ES-I3 (cell line): ENCODE measurements at regions not wholly inside any gene's neighbourhood (a gene's known extent, or its start where the extent isn't known, plus 50 kb on each side); places are given as distances from the start of the nearest gene placed in this dataset.

Experiments used
- H3K36me3 ChIP-seq: 2 replicates; pipeline ENCODE4 v1.6.1; 2013; ENCODE audit warnings: mild to moderate bottlenecking, low read length, control low read depth, moderate library complexity; ENCODE audit not compliant: insufficient read depth
- H3K4me1 ChIP-seq: 2 replicates; pipeline ENCODE4 v1.6.1; 2013; ENCODE audit warnings: mild to moderate bottlenecking, control low read depth, low read length; ENCODE audit not compliant: insufficient read depth
- H3K9ac ChIP-seq: 2 replicates; pipeline ENCODE4 v1.6.1; 2013; ENCODE audit warnings: low read depth, mild to moderate bottlenecking, low read length, moderate library complexity
- H3K9me3 ChIP-seq: 2 replicates; pipeline ENCODE4 v1.6.1; 2013; ENCODE audit warnings: mild to moderate bottlenecking, low read length, moderate library complexity; ENCODE audit not compliant: control insufficient read depth, insufficient read depth

DNA sequence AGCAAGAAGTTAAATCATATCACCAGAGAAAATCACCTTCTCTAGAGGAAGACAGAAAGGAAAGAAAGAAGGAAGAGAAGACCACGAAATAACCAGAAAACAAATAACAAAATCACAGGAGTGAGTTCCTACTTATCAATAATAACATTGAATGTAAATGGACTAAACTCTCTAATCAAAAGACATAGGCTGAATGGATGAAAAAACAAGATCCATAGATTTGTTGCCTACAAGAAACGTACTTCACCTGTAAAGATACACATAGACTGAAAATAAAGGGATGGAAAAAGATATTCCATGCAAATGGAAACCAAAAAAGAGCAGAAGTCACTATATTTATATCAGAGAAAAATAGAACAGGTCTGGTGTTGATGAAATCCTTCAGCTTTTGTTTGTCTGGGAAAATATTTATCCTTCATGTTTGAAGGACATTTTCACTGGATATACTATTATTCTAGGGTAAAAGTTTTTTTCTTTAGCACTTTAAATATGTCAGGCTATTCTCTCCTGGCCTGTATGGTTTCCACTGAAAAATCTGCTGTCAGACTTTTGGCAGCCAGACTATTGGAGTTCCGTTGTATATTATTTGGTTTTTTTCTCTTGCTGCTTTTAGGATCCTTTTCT is 202.5 kb upstream of the DUSP10 start:
- Histone ChIP-seq H3K9ac (no peak overlapping the region), H3K4me1 (no peaks in the 10 kb centered on the region), H3K36me3 (no peaks in the 10 kb centered on the region)

DNA sequence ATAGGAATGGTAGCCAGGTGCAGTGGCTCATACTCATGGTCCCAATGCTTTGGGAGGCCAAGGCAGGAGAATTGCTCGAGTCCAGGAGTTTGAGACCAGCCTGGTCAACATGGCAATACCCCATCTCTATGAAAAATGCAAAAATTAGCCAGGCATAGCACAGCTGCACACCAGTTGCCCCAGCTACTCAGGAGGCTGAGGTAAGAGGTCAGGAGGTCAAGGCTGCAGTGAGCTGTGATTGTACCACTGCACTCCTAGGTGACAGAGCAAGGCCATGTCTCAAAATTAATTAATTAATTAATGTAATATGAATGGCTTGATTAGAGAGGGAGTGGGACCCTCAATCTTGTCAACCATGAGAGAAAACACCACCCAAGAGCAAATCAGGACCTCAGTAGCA is 198.7 kb upstream of the DUSP10 start:
- H3K9me3 ChIP-seq: no peaks in the 10 kb centered on the region
- no peak overlapping the region for H3K9ac ChIP-seq
- H3K4me1 ChIP-seq: no peaks in the 10 kb centered on the region
- H3K36me3 ChIP-seq: no peaks in the 10 kb centered on the region

More for the DNA sequence above, 202.5 kb upstream of the DUSP10 start:
- no peaks in the 10 kb centered on the region for H3K9me3 ChIP-seq

DNA sequence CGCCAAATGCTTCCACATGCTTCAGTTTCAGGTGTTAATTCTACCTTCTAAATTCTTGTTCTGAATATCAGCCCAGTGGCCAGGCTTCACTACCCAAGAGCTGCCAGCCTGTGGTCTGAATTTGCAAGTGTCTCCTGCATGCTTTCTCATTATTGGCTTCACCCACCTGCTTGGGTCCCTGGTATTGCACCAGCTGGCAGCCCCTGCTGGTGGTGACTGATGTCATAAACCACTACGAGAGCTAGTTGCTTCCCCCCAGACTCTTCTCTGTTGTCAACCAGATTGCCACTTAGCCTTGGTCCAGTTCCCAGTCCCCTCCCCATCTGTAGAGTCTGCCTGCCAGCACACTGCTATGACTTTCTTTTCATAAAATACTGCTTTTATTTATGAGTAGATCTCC is 197.7 kb upstream of the DUSP10 start:
- H3K9ac ChIP-seq: no peak overlapping the region
- H3K4me1 ChIP-seq: no peaks in the 10 kb centered on the region
- H3K36me3 ChIP-seq: no peaks in the 10 kb centered on the region
- peaks cover 3% of the 10 kb centered on the region; the same call in 1 of the 2 replicates for H3K9me3 ChIP-seq

DNA sequence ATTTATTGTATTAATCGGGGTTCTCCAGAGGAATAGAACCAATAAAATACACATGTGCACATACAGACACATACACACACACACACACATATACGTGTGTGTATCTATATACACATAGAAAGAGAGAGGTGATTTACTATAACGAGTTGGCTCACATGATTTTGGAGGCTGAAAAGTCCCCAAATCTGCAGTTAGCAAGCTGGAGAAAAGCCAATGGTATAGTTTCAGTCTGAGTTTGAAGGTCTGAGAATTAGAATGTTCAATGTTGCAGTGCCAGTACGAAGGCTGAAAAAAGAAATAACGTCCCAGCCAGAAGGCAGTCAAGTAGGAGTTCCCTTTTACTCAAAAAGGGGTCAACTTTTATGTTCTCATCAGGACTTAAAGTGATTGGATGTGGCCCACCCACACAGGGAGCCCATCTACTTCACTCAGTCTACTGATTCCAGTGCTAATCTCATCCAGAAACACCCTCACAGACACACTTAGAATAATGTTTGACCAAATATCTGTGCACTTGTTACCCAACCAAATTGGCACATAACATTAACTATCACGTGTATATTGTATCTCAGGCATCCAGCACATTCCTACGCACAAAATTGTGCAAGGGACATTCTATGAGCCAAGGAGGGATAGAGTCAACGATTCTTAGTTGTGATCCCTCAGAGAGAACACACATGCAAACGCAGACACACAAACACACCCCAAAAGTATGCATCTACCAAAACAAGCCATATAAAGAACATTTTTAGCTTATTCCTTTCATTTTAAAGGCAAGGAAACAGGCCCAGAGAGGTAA is 195.5 kb upstream of the DUSP10 start:
- Histone ChIP-seq H3K36me3 (no peaks in the 10 kb centered on the region), H3K4me1 (no peaks in the 10 kb centered on the region), H3K9me3 (peaks cover 8% of the 10 kb centered on the region; the same call in 1 of the 2 replicates), H3K9ac (no peak overlapping the region)

DNA sequence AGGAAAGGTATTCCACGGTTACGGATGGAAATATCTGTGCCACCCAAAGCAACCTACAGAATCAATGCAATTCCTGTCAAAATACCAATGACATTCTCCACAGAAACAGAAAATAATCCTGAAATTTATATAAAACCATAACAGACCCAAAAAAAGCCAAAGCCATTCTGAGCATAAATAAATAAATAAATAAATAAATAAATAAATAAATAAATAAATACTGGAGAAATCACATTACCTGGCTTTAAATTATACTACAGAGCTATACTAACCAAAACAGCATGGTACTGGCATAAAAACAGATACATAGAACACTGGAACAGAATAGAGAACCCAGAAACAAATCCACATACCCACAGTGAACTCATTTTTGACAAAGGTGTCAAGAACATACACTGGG is 191.9 kb upstream of the DUSP10 start:
- no peaks in the 10 kb centered on the region for H3K4me1 ChIP-seq
- no peaks in the 10 kb centered on the region for H3K36me3 ChIP-seq
- H3K9ac ChIP-seq: no peak overlapping the region
- peaks cover 8% of the 10 kb centered on the region; the same call in 1 of the 2 replicates for H3K9me3 ChIP-seq

DNA sequence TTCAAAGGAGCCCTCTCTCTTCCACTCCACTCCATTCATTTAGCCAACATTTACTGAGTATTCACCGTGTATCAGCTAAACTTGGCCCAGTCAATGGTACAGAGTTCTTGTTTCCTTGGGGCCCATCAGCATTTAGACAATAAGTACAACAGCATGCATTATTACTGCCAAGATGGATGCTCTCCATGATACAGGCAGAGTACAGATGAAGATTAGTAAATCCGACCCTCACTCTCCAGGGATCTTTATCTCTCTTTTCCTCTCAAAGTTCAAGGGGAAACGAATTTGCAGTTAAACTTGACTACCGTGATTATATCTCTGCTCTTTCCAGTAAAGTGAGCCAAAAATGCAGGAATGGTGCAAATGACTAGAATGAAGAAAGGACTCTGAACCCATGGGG is 184.6 kb upstream of the DUSP10 start:
- Histone ChIP-seq H3K9me3 (no peaks in the 10 kb centered on the region), H3K9ac (no peak overlapping the region)

DNA sequence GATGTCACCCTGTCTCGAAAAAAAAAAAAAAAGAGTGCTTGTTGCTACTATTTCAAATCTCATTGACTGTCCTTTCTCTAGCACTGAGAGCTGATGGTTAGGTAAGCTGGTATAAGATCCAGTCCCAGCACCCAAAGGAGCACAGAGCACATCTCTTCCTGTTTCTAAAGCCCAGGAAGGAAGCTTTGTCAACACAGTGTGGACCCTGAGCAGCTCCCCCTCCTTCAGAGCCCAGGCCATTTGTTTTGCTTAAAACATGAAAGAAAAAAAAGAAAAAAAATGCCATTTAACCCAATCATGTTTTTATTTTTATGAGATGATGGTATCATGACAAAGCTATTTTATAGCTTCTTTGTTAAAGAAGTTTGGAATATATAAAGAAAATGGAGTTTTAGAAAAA is 184.1 kb upstream of the DUSP10 start:
- Histone ChIP-seq H3K4me1 (peaks cover 3% of the 10 kb centered on the region; the same call in 1 of the 2 replicates), H3K9ac (no peak overlapping the region), H3K9me3 (no peaks in the 10 kb centered on the region), H3K36me3 (no peaks in the 10 kb centered on the region)

More for the DNA sequence above, 184.6 kb upstream of the DUSP10 start:
- H3K4me1 ChIP-seq: peaks cover 3% of the 10 kb centered on the region; the same call in 1 of the 2 replicates
- H3K36me3 ChIP-seq: no peaks in the 10 kb centered on the region

DNA sequence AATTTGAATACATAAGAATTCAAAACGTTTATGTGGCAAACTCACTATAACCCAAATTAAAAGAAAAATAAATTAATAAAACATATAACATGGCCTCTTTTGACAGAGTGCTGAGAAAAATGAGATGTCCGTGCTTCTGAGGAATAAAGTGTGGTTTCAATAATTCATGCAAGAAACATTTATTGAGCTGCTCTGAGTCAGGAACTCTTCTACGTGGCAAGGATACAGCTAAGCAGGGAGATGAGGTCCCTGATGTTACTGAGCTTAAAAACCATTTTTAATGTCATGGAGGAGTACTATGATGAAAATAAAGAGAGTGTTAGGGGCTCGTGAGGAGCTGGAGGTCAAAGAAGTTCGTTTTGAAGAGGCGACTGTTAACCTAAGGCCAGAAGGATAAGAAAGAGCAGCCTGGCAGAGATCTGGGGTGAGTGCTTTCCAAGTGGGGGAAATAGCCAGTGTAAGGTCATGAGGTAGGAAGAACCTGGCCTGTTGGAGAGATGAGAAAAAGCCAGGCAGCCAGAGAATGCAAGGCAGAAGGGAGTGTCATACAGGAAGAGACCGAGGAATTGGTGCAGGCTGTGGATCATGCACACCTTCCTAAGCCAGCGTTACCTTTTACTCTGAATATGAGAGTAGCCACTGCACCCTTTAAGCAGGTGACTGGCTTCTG is 182.2 kb upstream of the DUSP10 start:
- Histone ChIP-seq H3K36me3 (no peaks in the 10 kb centered on the region), H3K9ac (no peak overlapping the region), H3K9me3 (no peaks in the 10 kb centered on the region), H3K4me1 (peaks cover 3% of the 10 kb centered on the region; the same call in 1 of the 2 replicates)

DNA sequence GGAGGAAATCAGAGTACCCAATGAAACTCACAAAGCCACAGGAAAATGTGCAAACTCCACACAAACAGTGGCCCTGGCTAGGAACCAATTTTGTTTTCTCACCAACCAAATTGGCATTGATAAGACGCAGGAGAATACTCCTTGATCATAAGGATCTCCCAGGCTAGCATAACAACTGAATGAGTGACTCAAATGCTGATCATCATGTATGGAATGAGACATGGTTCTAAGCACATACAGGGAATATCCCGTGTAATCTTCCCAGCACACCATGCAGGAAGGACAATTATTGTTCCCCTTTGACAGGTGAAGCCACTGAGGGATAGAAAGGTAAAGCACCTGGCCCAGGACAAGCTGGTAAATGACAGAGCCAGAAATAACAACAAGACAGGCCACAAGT is 180.0 kb upstream of the DUSP10 start:
- no peaks in the 10 kb centered on the region for H3K9me3 ChIP-seq
- H3K9ac ChIP-seq: no peak overlapping the region
- H3K36me3 ChIP-seq: no peaks in the 10 kb centered on the region
- H3K4me1 ChIP-seq: peaks cover 3% of the 10 kb centered on the region; the same call in 1 of the 2 replicates

DNA sequence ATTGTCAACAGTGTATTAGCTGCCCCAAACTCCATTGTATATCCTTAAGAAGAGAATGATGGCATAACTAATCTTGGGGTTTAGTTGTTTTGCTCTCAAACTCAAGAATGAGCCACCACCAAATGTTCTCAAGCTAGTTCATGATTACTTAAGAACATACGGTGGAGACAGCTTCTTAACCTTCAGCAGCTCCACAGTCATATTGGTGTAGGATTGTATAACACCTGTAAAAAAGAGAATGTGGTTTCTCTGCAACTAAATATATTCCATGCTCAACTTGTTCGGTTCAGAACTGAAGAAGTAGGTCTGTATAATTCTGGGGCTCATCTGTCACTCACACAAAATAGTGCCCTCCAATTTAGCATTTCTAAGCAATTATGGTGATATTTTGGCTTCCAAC is 177.9 kb upstream of the DUSP10 start:
- H3K36me3 ChIP-seq: no peaks in the 10 kb centered on the region
- H3K9ac ChIP-seq: no peak overlapping the region
- no peaks in the 10 kb centered on the region for H3K9me3 ChIP-seq
- H3K4me1 ChIP-seq: no peaks in the 10 kb centered on the region

DNA sequence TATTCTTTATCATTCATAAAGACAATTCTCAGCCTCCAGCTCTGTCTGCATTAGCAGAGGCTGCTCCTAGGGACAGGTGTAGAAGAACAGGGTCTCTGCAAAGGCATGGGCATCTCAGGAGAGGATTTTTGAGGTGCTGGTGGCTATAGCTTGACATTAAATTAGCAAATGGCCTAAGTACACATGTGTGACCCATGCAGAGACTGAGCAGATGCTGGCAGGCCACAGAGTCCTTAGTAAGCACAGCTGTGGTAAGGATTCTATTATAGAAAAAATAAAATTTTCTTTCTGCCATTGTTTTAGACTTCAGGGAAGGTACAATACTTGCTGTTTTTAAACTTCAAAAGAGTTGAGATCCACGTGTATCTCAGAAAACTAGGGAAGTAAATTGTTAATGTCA is 177.5 kb upstream of the DUSP10 start:
- Histone ChIP-seq H3K4me1 (no peaks in the 10 kb centered on the region), H3K9me3 (no peaks in the 10 kb centered on the region), H3K36me3 (no peaks in the 10 kb centered on the region), H3K9ac (no peak overlapping the region)

DNA sequence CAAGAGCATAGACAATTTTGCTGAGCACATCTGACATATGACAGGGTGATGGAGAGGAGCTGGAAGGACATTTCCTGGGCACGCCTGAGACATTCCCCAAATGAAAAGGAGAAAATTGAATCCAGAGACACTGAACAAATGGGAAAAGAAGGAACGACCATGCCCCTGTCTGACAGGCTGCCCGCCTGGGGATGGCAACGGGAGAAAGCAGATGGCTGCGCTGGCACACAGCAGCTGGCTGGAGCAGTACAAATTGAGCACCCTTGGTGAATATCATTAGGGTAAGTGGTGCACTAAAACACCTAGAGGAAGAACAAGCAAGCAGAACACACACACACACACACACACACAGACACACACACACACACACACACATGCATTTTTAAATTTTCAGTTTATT is 174.3 kb upstream of the DUSP10 start:
- H3K9ac ChIP-seq: no peak overlapping the region
- H3K4me1 ChIP-seq: no peaks in the 10 kb centered on the region
- H3K9me3 ChIP-seq: no peaks in the 10 kb centered on the region
- no peaks in the 10 kb centered on the region; the same call in 1 of the 2 replicates for H3K36me3 ChIP-seq

DNA sequence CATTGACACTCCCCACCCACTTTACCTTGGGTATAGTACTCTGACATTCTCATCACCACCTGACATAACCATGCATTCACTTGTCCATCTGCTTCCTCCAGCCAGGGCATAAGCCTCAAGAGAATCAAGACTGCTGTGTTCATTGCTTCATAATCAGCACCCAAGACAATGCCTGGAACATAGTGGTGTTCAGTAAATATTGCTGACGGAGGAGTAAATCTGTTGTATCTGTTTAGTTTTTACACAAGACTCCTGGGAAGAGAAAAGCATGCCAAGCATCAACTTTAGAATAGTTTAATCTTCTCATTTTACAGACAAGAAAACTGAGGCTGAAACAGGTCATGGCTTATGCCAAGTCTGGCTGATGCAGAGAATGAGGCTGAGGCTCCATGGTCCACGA is 173.9 kb upstream of the DUSP10 start:
- no peak overlapping the region for H3K9ac ChIP-seq
- no peaks in the 10 kb centered on the region for H3K4me1 ChIP-seq
- no peaks in the 10 kb centered on the region for H3K9me3 ChIP-seq
- no peaks in the 10 kb centered on the region; the same call in 1 of the 2 replicates for H3K36me3 ChIP-seq

DNA sequence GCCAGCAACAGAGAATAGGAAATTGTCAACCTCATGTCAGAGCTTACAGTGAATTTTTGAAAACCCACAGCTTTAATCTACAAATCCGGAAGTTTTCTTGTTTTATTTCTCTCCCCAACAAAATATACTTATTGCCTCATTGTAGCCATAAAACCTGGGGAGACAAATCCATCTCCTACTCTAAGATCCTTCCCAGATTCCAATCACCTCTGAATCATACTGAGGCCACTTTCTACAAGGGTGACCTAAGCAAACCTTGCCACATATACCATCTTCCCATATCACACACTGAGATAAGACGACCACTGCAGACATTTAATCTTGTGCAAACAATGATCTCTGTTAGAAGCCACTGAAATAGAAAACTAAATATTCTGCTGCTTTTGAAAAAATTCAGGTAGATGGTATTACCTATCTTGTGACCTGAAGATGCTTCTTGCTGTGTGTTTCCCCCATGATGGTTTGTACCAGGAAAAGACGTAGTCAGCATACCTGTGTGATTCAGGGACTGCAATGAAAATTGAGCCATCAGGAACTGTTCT is 171.5 kb upstream of the DUSP10 start:
- no peak overlapping the region for H3K9ac ChIP-seq
- no peaks in the 10 kb centered on the region for H3K9me3 ChIP-seq
- H3K4me1 ChIP-seq: no peaks in the 10 kb centered on the region
- no peaks in the 10 kb centered on the region; the same call in none of the 2 replicates for H3K36me3 ChIP-seq
